OCI-LY7 (cell line): ENCODE measurements at regions not wholly inside any gene's neighbourhood (a gene's known extent, or its start where the extent isn't known, plus 50 kb on each side); places are given as distances from the start of the nearest gene placed in this dataset.

Experiments
- BruUV-seq: library from RNA; stranded (reverse); fragments of 400-500 nt; replicated peaks from 2 replicates; lab custom pipeline; 2021; lab: Mats Ljungman, UMichigan
- CTCF ChIA-PET: fragments of 300-600 bp; sonication (Branson Sonifier 250); formaldehyde crosslinking; loops from one replicate; lab custom pipeline; 2022; ENCODE audit warnings: antibody characterized with exemption; ENCODE audit not compliant: unreplicated experiment; lab: Charles Lee
- POLR2A ChIA-PET: fragments of 300-600 bp; sonication (Branson Sonifier 250); formaldehyde crosslinking; loops from one replicate; lab custom pipeline; 2022; ENCODE audit warnings: antibody characterized with exemption; lab: Charles Lee
- DNase-seq: peaks from one replicate; pipeline ENCODE4 v3.0.0-alpha.2; 2015; ENCODE audit warnings: low spot score
- H2AFZ ChIP-seq: fragments of 200-600 bp; sonication (generic), shearing (Covaris generic); 2 replicates; pipeline ENCODE4 v1.6.1; 2014; ENCODE audit warnings: mild to moderate bottlenecking, antibody characterized with exemption, low read length, moderate library complexity
- H3K27ac ChIP-seq: fragments of 200-600 bp; sonication (generic); 2 replicates; pipeline ENCODE4 v1.5.1; 2014; ENCODE audit warnings: mixed run types, low read depth, mild to moderate bottlenecking, moderate library complexity, low read length, inconsistent platforms; ENCODE audit not compliant: poor library complexity, severe bottlenecking
- H3K36me3 ChIP-seq: fragments of 200-600 bp; sonication (generic); 2 replicates; pipeline ENCODE4 v1.6.1; 2014; ENCODE audit warnings: mild to moderate bottlenecking, antibody characterized with exemption, low read length, moderate library complexity, mixed read lengths; ENCODE audit not compliant: insufficient read depth
- H3K4me1 ChIP-seq: fragments of 200-600 bp; sonication (generic); 2 replicates; pipeline ENCODE4 v1.5.1; 2014; ENCODE audit warnings: mild to moderate bottlenecking, low read length; ENCODE audit not compliant: insufficient read depth, poor library complexity, severe bottlenecking
- H3K4me2 ChIP-seq: fragments of 200-600 bp; sonication (generic); 2 replicates; pipeline ENCODE4 v1.6.1; 2014; ENCODE audit warnings: mild to moderate bottlenecking, low read length
- H3K4me3 ChIP-seq: fragments of 200-600 bp; sonication (generic); 2 replicates; pipeline ENCODE4 v1.5.1; 2014; ENCODE audit warnings: mild to moderate bottlenecking, low read depth, low read length; ENCODE audit not compliant: poor library complexity, severe bottlenecking
- H3K79me2 ChIP-seq: fragments of 200-600 bp; sonication (generic); 2 replicates; pipeline ENCODE4 v1.6.1; 2016; ENCODE audit warnings: low read depth, mild to moderate bottlenecking, low read length, moderate library complexity, mixed read lengths; ENCODE audit not compliant: insufficient read depth
- H3K9me2 ChIP-seq: fragments of 200-600 bp; sonication (generic); 2 replicates; pipeline ENCODE4 v1.6.1; 2016; ENCODE audit warnings: mild to moderate bottlenecking, low read length, mixed read lengths; ENCODE audit not compliant: insufficient read depth
- H3K9me3 ChIP-seq: fragments of 200-600 bp; sonication (generic); 2 replicates; pipeline ENCODE4 v1.6.1; 2014; ENCODE audit warnings: mild to moderate bottlenecking, mixed run types, low read length, mixed read lengths
- H4K20me1 ChIP-seq: fragments of 200-600 bp; sonication (generic); 2 replicates; pipeline ENCODE4 v1.6.1; 2014; ENCODE audit warnings: mild to moderate bottlenecking, antibody characterized with exemption, low read length, moderate library complexity, mixed read lengths; ENCODE audit not compliant: insufficient read depth
- CTCF ChIP-seq: fragments of 200-600 bp; sonication (generic); conservative IDR thresholded peaks from 2 replicates; pipeline ENCODE4 v1.5.1; 2014; ENCODE audit warnings: mild to moderate bottlenecking, antibody characterized with exemption, low read length, moderate library complexity, mixed read lengths
- EZH2phosphoT487 ChIP-seq: fragments of 200-600 bp; sonication (generic); IDR thresholded peaks from 2 replicates; pipeline ENCODE4 v1.6.1; 2018; ENCODE audit warnings: low read depth, borderline replicate concordance, mild to moderate bottlenecking, mixed run types, antibody characterized with exemption, low read length, moderate library complexity, mixed read lengths
- intact Hi-C: fragments of 100-400 bp; cut with micrococcal nuclease; formaldehyde crosslinking; loops from one replicate; pipeline ENCODE4 v1.10.0; 2022; ENCODE audit not compliant: unreplicated experiment

- no peak for DNase-seq
- no peak for TF ChIP-seq CTCF
- no peak for TF ChIP-seq EZH2phosphoT487
- Histone ChIP-seq H3K4me3 (no peak overlapping the region), H3K4me1 (no peaks in the 10 kb centered on the region), H2AFZ (no peak overlapping the region), H3K27ac (no peak overlapping the region), H3K36me3 (no peaks in the 10 kb centered on the region), H3K9me3 (no peaks in the 10 kb centered on the region), H3K9me2 (no peaks in the 10 kb centered on the region), H3K79me2 (no peaks in the 10 kb centered on the region), H3K4me2 (no peak overlapping the region), H4K20me1 (no peaks in the 10 kb centered on the region)
- ChIA-PET CTCF (no interaction called here), POLR2A (no interaction called here)
- BruUV-seq: no TSS peak
- intact Hi-C loops: no loop called here
These were observed 249.3 kb downstream of the SIPA1L2 start for GRCh38 chr1:232380596-232380995.

- intact Hi-C loops: no loop called here
- Histone ChIP-seq H2AFZ (no peak overlapping the region), H3K4me1 (no peaks in the 10 kb centered on the region), H3K36me3 (no peaks in the 10 kb centered on the region), H3K27ac (no peak overlapping the region), H3K4me3 (no peak overlapping the region), H3K9me2 (no peaks in the 10 kb centered on the region), H3K9me3 (no peaks in the 10 kb centered on the region), H4K20me1 (no peaks in the 10 kb centered on the region), H3K4me2 (no peak overlapping the region), H3K79me2 (no peaks in the 10 kb centered on the region)
- no peak for DNase-seq
- BruUV-seq: no TSS peak
- ChIA-PET POLR2A (no interaction called here), CTCF (no interaction called here)
- no peak for TF ChIP-seq EZH2phosphoT487
- no peak for TF ChIP-seq CTCF
These were observed 249.8 kb downstream of the SIPA1L2 start for GRCh38 chr1:232380131-232380530.

- intact Hi-C loops: no loop called here
- CTCF ChIA-PET: no interaction called here
- H3K36me3 ChIP-seq: no peaks in the 10 kb centered on the region
- DNase-seq: no peak
- POLR2A ChIA-PET: no interaction called here
- BruUV-seq: no TSS peak
- no peak overlapping the region for H2AFZ ChIP-seq
- no peaks in the 10 kb centered on the region for H3K9me3 ChIP-seq
- no peaks in the 10 kb centered on the region for H3K4me1 ChIP-seq
- no peaks in the 10 kb centered on the region for H4K20me1 ChIP-seq
- H3K9me2 ChIP-seq: no peaks in the 10 kb centered on the region
- no peak overlapping the region for H3K27ac ChIP-seq
- H3K4me2 ChIP-seq: no peak overlapping the region
- no peaks in the 10 kb centered on the region for H3K79me2 ChIP-seq
- H3K4me3 ChIP-seq: no peak overlapping the region
- TF ChIP-seq CTCF (no peak), EZH2phosphoT487 (no peak)
These were observed 250.9 kb downstream of the SIPA1L2 start for GRCh38 chr1:232379063-232379434.
